Panc1 (cell line): ENCODE measurements at regions not wholly inside any gene's neighbourhood (a gene's known extent, or its start where the extent isn't known, plus 50 kb on each side); places are given as distances from the start of the nearest gene placed in this dataset.

Source experiments
- CTCF ChIP-seq: fragments of 450-650 bp; IDR thresholded peaks from 2 replicates; pipeline ENCODE4 v1.5.1; 2017; ENCODE audit warnings: mild to moderate bottlenecking
- REST ChIP-seq, 2 experiments: IDR thresholded peaks; 2 replicates each; pipeline ENCODE4 v1.6.1; 2011 to 2012; ENCODE audit warnings: low read depth in 2 of 2, control low read depth in 1 of 2, low read length in 1 of 2, mild to moderate bottlenecking in 1 of 2, moderate library complexity in 1 of 2; ENCODE audit not compliant: insufficient read depth in 1 of 2

GRCh38 chr5:5629607-5629978, 207.1 kb downstream of the ICE1 start:
- TF ChIP-seq CTCF (no peak), REST (IDR thresholded peaks at IDR 0.05; ENCODE audit: insufficient read depth in 1 of 2, low read depth in 2 of 2, low read length in 1 of 2) (no peak)
